C4-2B (cell line): ENCODE measurements at regions not wholly inside any gene's neighbourhood (a gene's known extent, or its start where the extent isn't known, plus 50 kb on each side); places are given as distances from the start of the nearest gene placed in this dataset.

Experiments used
- ZFX ChIP-seq: fragments of 450-650 bp; IDR thresholded peaks from 2 replicates; pipeline ENCODE4 v1.6.1; 2017
- TF ChIP-seq, protein P1 (sequence below): fragments of 450-650 bp; conservative IDR thresholded peaks from 2 replicates; pipeline ENCODE4 v1.5.1; 2017; ENCODE audit warnings: mild to moderate bottlenecking

GRCh38 chr5:28984639-28985038 lies 1946.3 kb upstream of the CDH9 start:
- TF ChIP-seq, protein P1, sequence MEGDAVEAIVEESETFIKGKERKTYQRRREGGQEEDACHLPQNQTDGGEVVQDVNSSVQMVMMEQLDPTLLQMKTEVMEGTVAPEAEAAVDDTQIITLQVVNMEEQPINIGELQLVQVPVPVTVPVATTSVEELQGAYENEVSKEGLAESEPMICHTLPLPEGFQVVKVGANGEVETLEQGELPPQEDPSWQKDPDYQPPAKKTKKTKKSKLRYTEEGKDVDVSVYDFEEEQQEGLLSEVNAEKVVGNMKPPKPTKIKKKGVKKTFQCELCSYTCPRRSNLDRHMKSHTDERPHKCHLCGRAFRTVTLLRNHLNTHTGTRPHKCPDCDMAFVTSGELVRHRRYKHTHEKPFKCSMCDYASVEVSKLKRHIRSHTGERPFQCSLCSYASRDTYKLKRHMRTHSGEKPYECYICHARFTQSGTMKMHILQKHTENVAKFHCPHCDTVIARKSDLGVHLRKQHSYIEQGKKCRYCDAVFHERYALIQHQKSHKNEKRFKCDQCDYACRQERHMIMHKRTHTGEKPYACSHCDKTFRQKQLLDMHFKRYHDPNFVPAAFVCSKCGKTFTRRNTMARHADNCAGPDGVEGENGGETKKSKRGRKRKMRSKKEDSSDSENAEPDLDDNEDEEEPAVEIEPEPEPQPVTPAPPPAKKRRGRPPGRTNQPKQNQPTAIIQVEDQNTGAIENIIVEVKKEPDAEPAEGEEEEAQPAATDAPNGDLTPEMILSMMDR: no peak
- no peak for TF ChIP-seq ZFX
